HG02571 (cell line): ENCODE measurements at regions not wholly inside any gene's neighbourhood (a gene's known extent, or its start where the extent isn't known, plus 50 kb on each side); places are given as distances from the start of the nearest gene placed in this dataset.
A peak's percentile ranks its signal among the peaks of the same experiment; 100 is the strongest.

Experiments used
- ATAC-seq: cut with Tn5 transposase; IDR thresholded peaks from one replicate; pipeline ENCODE4 v1.9.1; 2021; ENCODE audit warnings: mild to moderate bottlenecking, moderate library complexity; ENCODE audit not compliant: unreplicated experiment

GRCh38 chr7:12067156-12067831 is 143.8 kb upstream of the TMEM106B start:
- peak; percentile 49 for ATAC-seq

- ATAC-seq, result no peak
These were observed 141.3 kb upstream of the TMEM106B start for GRCh38 chr7:12069757-12070156.

- no peak for ATAC-seq
These were observed 136.2 kb upstream of the TMEM106B start for GRCh38 chr7:12074889-12075288.

- no peak for ATAC-seq
These were observed 131.1 kb upstream of the TMEM106B start for GRCh38 chr7:12080006-12080405.

- ATAC-seq, result no peak
These were observed 125.6 kb upstream of the TMEM106B start for GRCh38 chr7:12085516-12085915.

- no peak for ATAC-seq
These were observed 120.9 kb upstream of the TMEM106B start for GRCh38 chr7:12089951-12090756.

- no peak for ATAC-seq
These were observed 120.3 kb upstream of the TMEM106B start for GRCh38 chr7:12090757-12091221.

GRCh38 chr7:12091231-12091630 is 119.9 kb upstream of the TMEM106B start:
- ATAC-seq, result no peak

- ATAC-seq, result no peak
These were observed 118.5 kb upstream of the TMEM106B start for GRCh38 chr7:12092499-12093130.

- ATAC-seq, result no peak
These were observed 117.7 kb upstream of the TMEM106B start for GRCh38 chr7:12093365-12093764.

- no peak for ATAC-seq
These were observed 116.7 kb upstream of the TMEM106B start for GRCh38 chr7:12094365-12094921.

GRCh38 chr7:12102126-12102525 is 109.0 kb upstream of the TMEM106B start:
- ATAC-seq, result no peak

- ATAC-seq, result no peak
These were observed 108.6 kb upstream of the TMEM106B start for GRCh38 chr7:12102527-12102926.

- ATAC-seq, result no peak
These were observed 107.1 kb upstream of the TMEM106B start for GRCh38 chr7:12103948-12104347.

- ATAC-seq, result no peak
These were observed 103.7 kb upstream of the TMEM106B start for GRCh38 chr7:12107381-12107780.

GRCh38 chr7:12107841-12108254 is 103.2 kb upstream of the TMEM106B start:
- ATAC-seq, result no peak

- ATAC-seq, result no peak
These were observed 100.7 kb upstream of the TMEM106B start for GRCh38 chr7:12110425-12110824.

GRCh38 chr7:12111422-12112405 is 99.4 kb upstream of the TMEM106B start:
- ATAC-seq, result no peak

GRCh38 chr7:12117170-12117569 is 93.9 kb upstream of the TMEM106B start:
- no peak for ATAC-seq

GRCh38 chr7:12119620-12120303 is 91.3 kb upstream of the TMEM106B start:
- no peak for ATAC-seq
